Ovary (tissue), 7 donors: ENCODE measurements at regions not wholly inside any gene's neighbourhood (a gene's known extent, or its start where the extent isn't known, plus 50 kb on each side); places are given as distances from the start of the nearest gene placed in this dataset.

Source experiments
- DNase-seq, 5 donors: peaks; one replicate each; pipeline ENCODE4 v3.0.0-alpha.2; 2019 to 2020
- H3K27ac ChIP-seq, 2 donors: fragments of 200-600 bp; one replicate each; pipeline versions ENCODE4 v1.5.1 to v1.8.0; 2019 to 2022
- H3K27me3 ChIP-seq: fragments of 200-600 bp; one replicate; pipeline ENCODE4 v1.8.0; 2022
- H3K36me3 ChIP-seq: fragments of 200-600 bp; sonication (generic); one replicate; pipeline ENCODE4 v1.5.1; 2019
- H3K4me1 ChIP-seq: one replicate; pipeline ENCODE4 v1.8.1; 2013; ENCODE audit warnings: mild to moderate bottlenecking, moderate library complexity; ENCODE audit not compliant: insufficient read depth
- H3K4me3 ChIP-seq: fragments of 200-600 bp; sonication (generic); one replicate; pipeline ENCODE4 v1.5.1; 2017
- H3K9me3 ChIP-seq, 2 donors: fragments of 200-600 bp in 1 of 2; sonication (generic) in 1 of 2; one replicate each; pipeline versions ENCODE4 v1.5.1 to v1.8.1; 2013 to 2019; ENCODE audit warnings: mild to moderate bottlenecking in 1 of 2, moderate library complexity in 1 of 2
- CTCF ChIP-seq, 3 donors: fragments of 450-650 bp in 2 of 3; fragments of 200-600 bp in 1 of 3; IDR thresholded peaks; one replicate each; pipeline versions ENCODE4 v1.5.1 to v1.8.0; 2016 to 2022; ENCODE audit warnings: antibody characterized with exemption in 3 of 3, mild to moderate bottlenecking in 1 of 3
- EP300 ChIP-seq: sonication (generic); formaldehyde crosslinking; IDR thresholded peaks from one replicate; pipeline ENCODE4 v1.6.1; 2017; ENCODE audit warnings: antibody characterized with exemption
- POLR2A ChIP-seq: fragments of 450-650 bp; IDR thresholded peaks from one replicate; pipeline ENCODE4 v1.6.1; 2017; ENCODE audit warnings: antibody characterized with exemption, mild to moderate bottlenecking, moderate library complexity
- WGBS, 3 donors: extraction: QIAGEN DNeasy Blood & Tissue Kit in 1 of 3; methylation state at CpG; one replicate each; pipeline versions ENCODE4 v1.1.5 to v1.1.7; 2013 to 2017; 5-methylcytosine and 5-hydroxymethylcytosine counted together
- intact Hi-C, 4 donors: fragments of 100-400 bp; cut with DNase I; formaldehyde crosslinking; loops; one replicate each; pipeline versions ENCODE4 v1.11.0 to v1.15.1; 2022 to 2023
- donor health status: DM: no; HTN: no; CAD: no; lungs with moderate emphysema.
- donor health status: DM: no; HTN: no; CAD: no.
- donor health status: Bipolar disorder and iron deficiency.
- donor health status: DM: no; HTN: no; CAD: no.
- donor health status: DM: yes; HTN: yes; CAD: no.

GRCh38 chr5:117759849-117760499 is 1185.4 kb upstream of the SEMA6A start:
- no peaks in the 10 kb centered on the region for H3K36me3 ChIP-seq
- H3K27me3 ChIP-seq, result no peaks in the 10 kb centered on the region
- H3K9me3 ChIP-seq, result no peaks in the 10 kb centered on the region
- TF ChIP-seq EP300, result no peak
- no peak for TF ChIP-seq CTCF (IDR thresholded peaks at IDR 0.05)
- TF ChIP-seq POLR2A, result no peak
- no peak overlapping the region for H3K27ac ChIP-seq
- DNase-seq, result no peak
- intact Hi-C loops, result no loop called here
- no peaks in the 10 kb centered on the region for H3K4me1 ChIP-seq
- no peak overlapping the region for H3K4me3 ChIP-seq
- 42 to 66% (median 52%) methylated on average over 4 of the region's 4 CpGs for WGBS, 3 donors

- Histone ChIP-seq H3K9me3 (no peaks in the 10 kb centered on the region), H3K27me3 (no peaks in the 10 kb centered on the region), H3K4me3 (no peak overlapping the region), H3K36me3 (no peaks in the 10 kb centered on the region), H3K4me1 (no peaks in the 10 kb centered on the region), H3K27ac (no peak overlapping the region)
- no peak for DNase-seq
- WGBS, 3 donors, result 62 to 80% (median 68%) methylated on average over 2 of the region's 2 CpGs
- TF ChIP-seq POLR2A (no peak), EP300 (no peak), CTCF (IDR thresholded peaks at IDR 0.05) (no peak)
- intact Hi-C loops, result no loop called here
Observed at GRCh38 chr5:117752403-117752802, 1177.8 kb upstream of the SEMA6A start.

- Histone ChIP-seq H3K4me1 (no peaks in the 10 kb centered on the region), H3K27me3 (no peaks in the 10 kb centered on the region), H3K9me3 (no peaks in the 10 kb centered on the region), H3K36me3 (no peaks in the 10 kb centered on the region), H3K27ac (no peak overlapping the region), H3K4me3 (no peak overlapping the region)
- 86 to 89% (median 87%) methylated on average over 5 of the region's 5 CpGs for WGBS, 3 donors
- TF ChIP-seq EP300 (no peak), POLR2A (no peak), CTCF (IDR thresholded peaks at IDR 0.05) (no peak)
- intact Hi-C loops, result no loop called here
- no peak for DNase-seq
Observed at GRCh38 chr5:117748336-117748735, 1173.7 kb upstream of the SEMA6A start.

- no peak overlapping the region for H3K4me3 ChIP-seq
- no peaks in the 10 kb centered on the region for H3K36me3 ChIP-seq
- no peak for TF ChIP-seq CTCF (IDR thresholded peaks at IDR 0.05)
- no peak for TF ChIP-seq POLR2A
- TF ChIP-seq EP300, result no peak
- no peak for DNase-seq
- intact Hi-C loops, result no loop called here
- H3K9me3 ChIP-seq, result no peaks in the 10 kb centered on the region
- 73 to 90% (median 85%) methylated on average over 5 of the region's 5 CpGs for WGBS, 3 donors
- H3K4me1 ChIP-seq, result no peaks in the 10 kb centered on the region
- H3K27me3 ChIP-seq, result no peaks in the 10 kb centered on the region
- no peak overlapping the region for H3K27ac ChIP-seq
Observed at GRCh38 chr5:117743337-117743736, 1168.7 kb upstream of the SEMA6A start.
